Activated naive CD4-positive, alpha-beta T cell (primary cell): ENCODE measurements at regions not wholly inside any gene's neighbourhood (a gene's known extent, or its start where the extent isn't known, plus 50 kb on each side); places are given as distances from the start of the nearest gene placed in this dataset.
"Not testable (repeated sequence)": the region's sequence is repeated elsewhere in the genome, so short reads cannot be mapped to it uniquely, and the experiment has no call there.

Experiments
- DNase-seq, 4 experiments: peaks; one replicate each; lab custom pipeline; 2025; lab: John Stamatoyannopoulos, UW

DNA sequence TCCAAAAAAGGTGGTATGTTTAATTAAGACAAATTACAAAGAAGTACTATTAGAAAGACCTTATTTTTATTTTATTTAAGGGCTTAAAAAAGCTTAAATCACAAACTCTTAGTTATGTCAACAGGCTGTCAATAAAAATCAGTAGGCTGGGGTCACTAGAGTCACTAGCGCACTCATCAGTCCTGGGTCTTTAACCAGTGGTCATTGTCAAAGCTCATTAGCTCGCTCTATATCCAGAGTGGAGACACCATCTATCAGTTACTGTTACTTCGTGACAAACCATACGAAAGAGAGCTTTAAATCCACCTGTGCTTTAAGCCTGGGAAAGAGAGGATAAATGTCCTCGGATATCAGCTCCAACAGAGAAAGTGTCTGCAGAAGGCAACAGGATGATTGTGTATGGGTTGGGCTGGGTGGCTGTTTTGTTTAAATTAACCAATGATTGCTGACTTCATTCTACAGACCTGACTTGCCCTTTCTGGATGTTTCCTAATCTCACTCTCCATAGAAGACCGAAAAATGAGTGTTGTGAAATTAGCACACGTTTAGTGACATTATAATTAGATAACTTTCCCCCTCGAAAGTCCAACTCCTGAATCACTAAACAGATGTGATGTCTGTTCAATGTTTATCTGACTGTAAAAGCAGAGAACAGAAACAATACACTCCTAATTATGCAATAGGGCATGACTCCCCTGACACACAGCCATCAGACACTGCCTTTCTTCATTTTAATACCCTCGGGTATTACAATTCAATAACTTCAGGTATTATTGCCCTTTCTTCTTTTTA is 123.6 kb upstream of the TNPO1 start:
- no peak for DNase-seq

- DNase-seq, result no peak
These were observed 124.2 kb upstream of the TNPO1 start for GRCh38 chr5:72692231-72692637.

DNA sequence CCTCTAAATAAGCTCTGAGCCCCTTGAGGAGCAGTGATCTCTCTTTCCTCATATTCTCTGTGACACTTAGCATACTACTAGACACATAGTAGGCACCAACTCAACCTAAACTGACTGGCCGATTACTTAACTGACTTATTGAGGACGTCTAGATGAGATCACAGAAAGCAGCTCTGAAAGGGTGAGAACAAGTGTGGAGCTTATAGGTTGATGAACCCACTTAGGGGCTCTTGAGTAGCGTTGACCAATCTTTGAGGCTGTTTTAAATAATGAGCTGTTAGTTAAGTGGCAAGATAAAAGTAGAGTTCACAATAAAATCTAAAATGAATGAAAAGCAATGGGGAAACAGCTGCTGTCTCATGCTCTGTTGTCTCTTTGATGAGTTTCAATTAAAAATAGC is 124.7 kb upstream of the TNPO1 start:
- no peak for DNase-seq

GRCh38 chr5:72688916-72689315 is 127.5 kb upstream of the TNPO1 start:
- DNase-seq, result no peak

DNA sequence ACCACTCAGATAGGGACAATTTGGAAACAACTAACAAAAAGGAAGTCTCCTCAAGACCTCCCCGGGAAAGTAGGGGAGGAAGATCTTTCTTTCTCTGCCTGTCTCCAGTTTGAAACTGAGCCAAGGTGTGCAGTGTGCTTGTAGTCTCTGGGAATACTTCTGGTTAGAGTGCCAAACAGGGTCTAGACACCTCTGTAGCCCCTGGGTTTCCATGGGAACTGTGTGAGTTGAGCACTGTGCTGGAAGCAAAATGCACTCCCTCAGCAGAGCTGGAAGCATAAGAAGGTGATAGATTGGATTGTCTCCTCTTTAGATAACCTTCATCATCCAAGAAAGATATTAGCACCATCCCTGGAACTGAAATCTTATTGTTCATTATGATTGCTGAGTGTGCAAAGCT is 129.2 kb upstream of the TNPO1 start:
- no peak for DNase-seq

DNA sequence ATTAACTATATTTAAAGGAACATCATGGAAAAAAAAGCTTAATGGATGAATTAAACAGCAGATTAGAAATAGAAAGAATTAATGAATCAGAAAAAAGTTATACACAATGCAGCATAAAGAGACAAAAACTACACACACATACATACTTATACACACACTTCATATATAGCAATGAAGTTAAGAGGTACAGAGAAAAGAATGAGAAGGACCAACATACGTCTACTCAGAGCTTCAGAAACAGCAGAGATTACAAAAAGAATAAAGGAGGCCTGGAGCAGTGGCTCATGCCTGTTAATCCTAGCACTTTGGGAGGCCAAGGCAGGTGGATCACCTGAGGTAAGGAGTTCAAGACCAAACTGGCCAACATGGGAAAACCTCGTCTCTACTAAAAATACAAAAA is 133.9 kb upstream of the TNPO1 start:
- no peak for DNase-seq

- no peak for DNase-seq
These were observed 134.7 kb upstream of the TNPO1 start for GRCh38 chr5:72681781-72682180.

DNA sequence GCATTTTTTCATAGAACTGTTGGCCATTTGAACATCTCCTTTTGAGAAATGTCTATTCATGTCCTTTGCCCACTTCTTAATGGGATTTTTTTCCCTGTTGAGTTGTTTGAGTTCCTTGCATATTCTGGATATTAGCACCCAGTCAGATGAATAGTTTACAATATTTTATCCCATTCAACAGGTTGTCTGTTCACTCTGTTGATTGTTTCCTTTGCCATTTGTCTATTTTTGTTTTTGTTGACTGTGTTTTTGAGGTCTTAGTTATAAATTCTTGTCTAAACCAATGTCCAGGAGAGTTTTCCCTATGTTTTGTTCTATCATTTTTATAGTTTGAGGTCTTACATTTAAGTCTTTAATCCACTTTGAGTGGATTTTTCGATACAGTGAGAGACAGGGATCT is 139.0 kb upstream of the TNPO1 start:
- DNase-seq, result no peak

DNA sequence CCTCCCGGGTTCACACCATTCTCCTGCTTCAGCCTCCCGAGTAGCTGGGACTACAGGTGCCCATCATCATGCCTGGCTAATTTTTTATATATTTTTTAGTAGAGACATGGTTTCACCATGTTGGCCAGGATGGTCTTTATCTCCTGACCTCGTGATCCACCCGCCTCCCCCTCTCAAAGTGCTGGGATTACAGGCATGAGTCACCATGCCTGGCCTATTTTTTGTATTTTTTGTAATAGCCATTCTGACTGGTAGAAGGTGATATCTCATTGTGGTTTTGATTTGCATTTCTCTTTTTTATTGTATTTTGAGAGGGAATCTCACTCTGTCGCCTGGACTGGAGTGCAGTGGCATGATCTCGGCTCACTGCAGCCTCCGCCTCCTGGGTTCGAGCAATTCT is 139.6 kb upstream of the TNPO1 start:
- DNase-seq, result not testable (repeated sequence)

DNA sequence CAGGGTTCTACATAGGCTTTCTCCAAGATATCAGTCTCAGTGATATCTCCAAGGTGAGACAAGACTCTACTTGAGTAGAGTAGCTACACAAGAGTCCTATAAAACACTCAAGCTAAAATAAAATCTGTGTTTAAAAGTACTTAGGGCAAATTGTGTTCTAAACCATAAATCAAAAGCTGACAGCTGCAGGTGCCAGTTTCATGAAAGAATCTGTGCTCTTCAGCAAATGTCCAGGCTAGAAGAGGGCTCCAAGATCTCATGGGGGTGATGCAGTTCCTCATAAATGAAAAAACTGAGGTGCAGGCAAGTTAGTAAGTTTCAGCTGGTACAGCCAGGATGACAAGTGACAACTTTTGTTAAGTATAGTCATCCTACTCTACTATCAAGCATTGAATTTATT is 142.8 kb upstream of the TNPO1 start:
- no peak for DNase-seq

DNA sequence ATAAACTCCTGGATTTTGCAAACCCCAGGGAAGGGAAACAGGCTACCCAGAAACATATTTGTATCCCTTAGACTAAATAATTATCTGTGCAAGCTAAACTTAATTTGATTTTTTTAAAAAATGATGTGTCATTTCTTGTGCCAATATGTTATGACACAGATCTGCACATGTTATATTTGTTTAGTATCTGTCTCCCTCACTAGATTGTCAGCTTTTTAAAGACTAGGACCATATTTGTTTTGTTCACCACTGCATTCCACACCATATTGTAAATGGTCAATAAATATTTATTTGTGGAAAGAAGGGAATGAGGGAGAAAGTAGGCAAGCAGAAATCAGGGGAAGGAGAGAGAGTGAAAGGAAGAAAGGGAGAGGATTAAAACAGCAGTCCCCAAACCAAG is 143.3 kb upstream of the TNPO1 start:
- DNase-seq, result no peak

DNA sequence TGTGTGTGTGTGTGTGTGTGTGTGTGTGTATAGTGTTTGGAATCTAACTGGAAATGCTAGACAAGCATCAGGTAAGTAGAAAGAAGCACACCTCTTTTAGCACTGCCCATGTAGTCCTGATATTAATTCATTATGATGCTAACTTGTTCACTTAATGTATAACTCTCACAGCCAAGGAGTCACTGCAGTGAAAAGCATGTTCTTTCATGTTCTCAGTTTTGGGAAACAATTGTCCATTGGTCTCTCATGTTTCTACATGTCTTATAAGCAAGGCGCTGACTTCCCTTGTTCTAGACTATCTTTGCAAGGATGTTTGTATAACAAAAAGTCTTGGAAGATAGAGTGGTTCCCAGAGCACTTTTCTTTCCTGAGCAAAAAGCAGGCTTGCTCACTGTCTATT is 148.8 kb upstream of the TNPO1 start:
- no peak for DNase-seq

DNA sequence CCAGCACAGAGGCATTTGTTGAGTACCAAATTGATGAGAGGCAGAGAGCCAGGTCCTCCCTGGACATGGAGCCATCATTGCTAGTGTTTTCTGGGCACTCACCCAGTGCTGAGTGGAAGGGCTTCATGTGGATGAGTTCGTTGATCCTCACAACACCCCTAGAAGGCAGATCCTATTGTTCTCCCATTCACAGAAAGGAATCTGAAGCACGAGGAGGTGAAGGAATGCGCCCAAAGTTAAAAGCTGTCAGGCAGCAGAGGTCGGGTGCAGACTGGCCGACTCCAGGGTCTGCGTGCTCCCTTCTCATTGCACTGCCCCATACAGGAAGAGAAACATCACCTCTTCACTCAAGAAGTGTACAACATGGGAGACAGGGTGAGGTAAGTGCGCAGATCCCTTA is 153.5 kb upstream of the TNPO1 start:
- no peak for DNase-seq

- no peak for DNase-seq
These were observed 154.2 kb upstream of the TNPO1 start for GRCh38 chr5:72662305-72662704.

DNA sequence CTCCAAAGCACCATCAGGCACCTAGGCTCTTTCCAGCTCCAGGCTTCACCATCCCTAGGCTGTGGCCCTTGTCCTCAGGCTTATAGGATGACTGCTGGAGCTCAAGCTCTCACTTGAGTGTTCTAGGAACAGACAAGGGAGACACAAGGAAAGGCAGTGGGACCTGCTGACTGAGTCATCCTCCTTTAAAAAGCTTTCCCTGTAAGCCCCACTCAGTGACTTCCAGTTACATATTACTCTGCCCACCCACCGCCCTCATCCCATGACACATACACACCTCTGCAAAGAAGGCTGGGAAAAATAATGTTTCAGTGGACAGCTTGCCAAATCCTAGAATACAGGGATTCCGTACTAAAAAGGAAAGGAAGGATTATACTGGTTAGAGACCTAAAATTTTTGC is 154.2 kb upstream of the ZNF366 start:
- DNase-seq, result no peak

- no peak for DNase-seq
These were observed 152.5 kb upstream of the ZNF366 start for GRCh38 chr5:72659726-72660125.

DNA sequence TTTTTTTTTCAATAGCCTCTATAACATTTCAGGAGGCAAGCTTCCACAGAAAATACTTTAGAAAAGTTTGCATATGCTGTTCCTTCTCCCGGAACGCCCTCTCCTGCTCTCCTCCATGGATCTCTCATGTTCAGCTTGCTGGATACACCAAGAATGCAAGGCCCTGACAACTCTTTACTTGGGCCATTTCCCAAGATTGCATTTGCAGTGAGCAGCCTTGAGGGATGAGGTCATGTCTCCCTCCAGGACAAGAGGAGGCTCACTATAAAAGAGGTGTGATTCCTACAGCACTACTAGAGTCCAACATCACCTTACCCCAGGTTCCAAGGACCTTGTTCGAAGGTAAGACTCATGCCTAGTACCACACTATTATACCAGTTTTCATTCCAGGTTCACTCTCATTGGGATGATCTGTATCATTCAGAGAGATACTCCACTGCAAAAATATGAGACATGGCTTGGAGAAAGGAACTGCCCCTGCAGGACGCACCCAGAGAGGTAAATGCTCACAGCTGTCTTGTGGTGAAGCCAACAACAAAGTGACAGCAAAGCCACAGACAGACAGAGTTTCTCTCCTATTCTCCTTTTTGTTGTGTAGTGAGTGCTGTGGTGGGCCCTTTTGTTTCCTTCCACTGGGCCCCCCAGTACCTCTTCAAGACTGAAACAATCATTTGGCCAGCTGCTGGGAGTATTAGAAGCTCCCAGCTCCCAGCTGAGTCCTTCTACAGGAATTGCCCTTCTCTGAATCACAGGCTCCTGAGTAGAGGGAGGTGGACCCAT is 151.7 kb upstream of the ZNF366 start:
- no peak for DNase-seq

- no peak for DNase-seq
These were observed 151.0 kb upstream of the ZNF366 start for GRCh38 chr5:72658161-72658560.

GRCh38 chr5:72656756-72657513 is 149.7 kb upstream of the ZNF366 start:
- no peak for DNase-seq

DNA sequence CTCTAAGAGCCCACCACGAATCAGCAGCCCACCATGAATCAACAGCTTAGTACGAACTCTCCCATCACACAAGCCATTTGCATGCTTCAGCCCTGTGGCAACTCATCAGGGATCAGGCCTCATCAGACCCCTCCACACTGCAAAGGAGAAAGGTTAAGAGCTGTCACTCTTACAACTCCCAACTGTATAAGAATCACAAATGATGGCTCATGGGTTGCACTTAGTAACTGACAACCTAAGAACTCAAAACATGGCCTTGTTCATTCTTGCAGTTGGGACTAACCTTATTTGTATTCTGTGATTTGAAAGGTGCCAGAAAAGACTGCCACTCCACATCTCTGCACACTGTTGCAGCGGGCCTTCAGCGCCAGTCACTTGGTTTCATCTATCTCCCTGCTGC is 149.1 kb upstream of the ZNF366 start:
- no peak for DNase-seq

DNA sequence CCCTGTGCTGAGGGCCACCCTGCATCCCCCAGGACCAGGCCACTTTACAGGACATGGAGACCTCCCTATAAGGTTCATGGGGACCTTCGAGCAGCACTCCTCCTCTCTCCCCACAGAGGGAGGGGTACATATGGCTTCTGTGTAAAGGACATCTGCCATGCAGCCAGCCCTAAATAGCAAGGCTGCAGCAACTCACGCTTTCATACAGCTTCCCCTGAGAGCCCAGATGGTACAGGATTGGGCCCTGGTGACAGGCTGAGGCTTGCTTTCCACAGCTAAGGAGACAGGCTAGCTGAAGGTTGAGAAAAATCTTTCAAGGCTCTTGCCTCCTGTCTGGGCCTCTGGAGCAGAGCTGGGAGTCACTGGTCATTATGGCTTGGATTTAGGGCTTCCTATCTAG is 147.0 kb upstream of the ZNF366 start:
- DNase-seq, result no peak

- no peak for DNase-seq
These were observed 146.4 kb upstream of the ZNF366 start for GRCh38 chr5:72653586-72653985.

GRCh38 chr5:72651779-72652178 is 144.6 kb upstream of the ZNF366 start:
- no peak for DNase-seq
